Tibial nerve (tissue), 4 donors: ENCODE measurements at regions not wholly inside any gene's neighbourhood (a gene's known extent, or its start where the extent isn't known, plus 50 kb on each side); places are given as distances from the start of the nearest gene placed in this dataset.
A peak's percentile ranks its signal among the peaks of the same experiment; 100 is the strongest.

Experiments used
- DNase-seq, 2 donors: peaks; one replicate each; pipeline ENCODE4 v3.0.0-alpha.2; 2019; ENCODE audit warnings: low spot score in 2 of 2
- H3K27ac ChIP-seq, 4 donors: fragments of 200-600 bp; sonication (generic) in 3 of 4; one replicate each; pipeline ENCODE4 v1.5.1; 2017 to 2019; ENCODE audit warnings: mild to moderate bottlenecking in 1 of 4
- H3K27me3 ChIP-seq, 2 donors: fragments of 200-600 bp; sonication (generic) in 1 of 2; one replicate each; pipeline versions ENCODE4 v1.5.1 to v1.6.0; 2017 to 2019
- H3K36me3 ChIP-seq, 3 donors: fragments of 200-600 bp; sonication (generic); one replicate each; pipeline ENCODE4 v1.5.1; 2018 to 2019
- H3K4me1 ChIP-seq, 4 donors: fragments of 200-600 bp; sonication (generic) in 3 of 4; one replicate each; pipeline ENCODE4 v1.5.1; 2017 to 2019
- H3K4me3 ChIP-seq, 4 donors: fragments of 200-600 bp; sonication (generic) in 3 of 4; one replicate each; pipeline ENCODE4 v1.5.1; 2017 to 2019; ENCODE audit warnings: mild to moderate bottlenecking in 1 of 4, moderate library complexity in 1 of 4
- H3K9me3 ChIP-seq, 4 donors: fragments of 200-600 bp; sonication (generic) in 3 of 4; one replicate each; pipeline ENCODE4 v1.5.1; 2017 to 2019
- CTCF ChIP-seq, 5 experiments: fragments of 200-600 bp in 3 of 5; fragments of 450-650 bp in 2 of 5; sonication (generic) in 3 of 5; IDR thresholded peaks; one replicate each; pipeline ENCODE4 v1.5.1; 2016 to 2019; ENCODE audit warnings: antibody characterized with exemption in 5 of 5, mild to moderate bottlenecking in 3 of 5, moderate library complexity in 2 of 5
- EP300 ChIP-seq, 2 donors: sonication (generic); formaldehyde crosslinking; IDR thresholded peaks; one replicate each; pipeline ENCODE4 v1.6.1; 2017; ENCODE audit warnings: antibody characterized with exemption in 2 of 2, mild to moderate bottlenecking in 1 of 2
- POLR2A ChIP-seq, 2 donors: fragments of 450-650 bp; IDR thresholded peaks; one replicate each; pipeline ENCODE4 v1.6.1; 2017; ENCODE audit warnings: antibody characterized with exemption in 2 of 2, mild to moderate bottlenecking in 2 of 2, moderate library complexity in 2 of 2
- WGBS, 2 donors: methylation state at CpG; one replicate each; pipeline ENCODE4 v1.1.5; 2018; 5-methylcytosine and 5-hydroxymethylcytosine counted together

- TF ChIP-seq EP300 (IDR thresholded peaks at IDR 0.05) (no peak), CTCF (IDR thresholded peaks at IDR 0.05) (no peak), POLR2A (IDR thresholded peaks at IDR 0.05) (no peak)
Observed at GRCh38 chr11:13101644-13102512, 92.8 kb downstream of the RASSF10 start.

GRCh38 chr11:13102513-13102840 is 93.4 kb downstream of the RASSF10 start:
- peaks cover 0 to 17% (median 0%) of the 10 kb centered on the region in 4 donors for H3K4me1 ChIP-seq
- no peaks in the 10 kb centered on the region for H3K9me3 ChIP-seq
- no peak for TF ChIP-seq CTCF (IDR thresholded peaks at IDR 0.05)
- no peak for TF ChIP-seq EP300 (IDR thresholded peaks at IDR 0.05)
- no peak for TF ChIP-seq POLR2A (IDR thresholded peaks at IDR 0.05)
- H3K27ac ChIP-seq: peak overlapping the region; percentile 22 to 88 (median 61)
- WGBS, 2 donors: 32 to 40% methylated on average over 2 of the region's 2 CpGs
- H3K27me3 ChIP-seq: no peaks in the 10 kb centered on the region
- DNase-seq: no peak
- no peak overlapping the region for H3K4me3 ChIP-seq
- H3K36me3 ChIP-seq: no peaks in the 10 kb centered on the region

More at GRCh38 chr11:13101644-13102512, 92.8 kb downstream of the RASSF10 start:
- Histone ChIP-seq H3K4me1 (peaks cover 0 to 17% (median 0%) of the 10 kb centered on the region in 4 donors), H3K36me3 (no peaks in the 10 kb centered on the region), H3K4me3 (no peak overlapping the region), H3K27me3 (no peaks in the 10 kb centered on the region), H3K27ac (peak overlapping the region; percentile 42 to 88 (median 61)), H3K9me3 (no peaks in the 10 kb centered on the region)
- WGBS, 2 donors: 38 to 53% methylated on average over 5 of the region's 5 CpGs
- no peak for DNase-seq

- no peaks in the 10 kb centered on the region for H3K36me3 ChIP-seq
- H3K4me3 ChIP-seq: no peak overlapping the region
- DNase-seq: no peak
- H3K27ac ChIP-seq: peak overlapping the region; percentile 22 to 88 (median 61)
- H3K27me3 ChIP-seq: no peaks in the 10 kb centered on the region
- WGBS, 2 donors: 53 to 62% methylated on average over 5 of the region's 5 CpGs
- peaks cover 0 to 17% (median 0%) of the 10 kb centered on the region in 4 donors for H3K4me1 ChIP-seq
- TF ChIP-seq EP300 (IDR thresholded peaks at IDR 0.05) (no peak), POLR2A (IDR thresholded peaks at IDR 0.05) (no peak), CTCF (IDR thresholded peaks at IDR 0.05) (no peak)
- H3K9me3 ChIP-seq: no peaks in the 10 kb centered on the region
Observed at GRCh38 chr11:13102865-13103539, 93.9 kb downstream of the RASSF10 start.

- Histone ChIP-seq H3K4me1 (peaks cover 0 to 17% (median 0%) of the 10 kb centered on the region in 4 donors), H3K4me3 (no peak overlapping the region), H3K27me3 (no peaks in the 10 kb centered on the region), H3K36me3 (no peaks in the 10 kb centered on the region), H3K27ac (no peak overlapping the region), H3K9me3 (peaks cover 0 to 3% (median 0%) of the 10 kb centered on the region in 4 donors)
- 45 to 68% methylated on average over 2 of the region's 2 CpGs for WGBS, 2 donors
- TF ChIP-seq CTCF (IDR thresholded peaks at IDR 0.05): no peak
- no peak for TF ChIP-seq EP300 (IDR thresholded peaks at IDR 0.05)
- no peak for TF ChIP-seq POLR2A (IDR thresholded peaks at IDR 0.05)
- no peak for DNase-seq
Observed at GRCh38 chr11:13103962-13104554, 94.9 kb downstream of the RASSF10 start.
